ENCODE measurements at regions not wholly inside any gene's neighbourhood (a gene's known extent, or its start where the extent isn't known, plus 50 kb on each side); places are given as distances from the start of the nearest gene placed in this dataset.
"Not testable (repeated sequence)": the region's sequence is repeated elsewhere in the genome, so short reads cannot be mapped to it uniquely, and the experiment has no call there.

DNA sequence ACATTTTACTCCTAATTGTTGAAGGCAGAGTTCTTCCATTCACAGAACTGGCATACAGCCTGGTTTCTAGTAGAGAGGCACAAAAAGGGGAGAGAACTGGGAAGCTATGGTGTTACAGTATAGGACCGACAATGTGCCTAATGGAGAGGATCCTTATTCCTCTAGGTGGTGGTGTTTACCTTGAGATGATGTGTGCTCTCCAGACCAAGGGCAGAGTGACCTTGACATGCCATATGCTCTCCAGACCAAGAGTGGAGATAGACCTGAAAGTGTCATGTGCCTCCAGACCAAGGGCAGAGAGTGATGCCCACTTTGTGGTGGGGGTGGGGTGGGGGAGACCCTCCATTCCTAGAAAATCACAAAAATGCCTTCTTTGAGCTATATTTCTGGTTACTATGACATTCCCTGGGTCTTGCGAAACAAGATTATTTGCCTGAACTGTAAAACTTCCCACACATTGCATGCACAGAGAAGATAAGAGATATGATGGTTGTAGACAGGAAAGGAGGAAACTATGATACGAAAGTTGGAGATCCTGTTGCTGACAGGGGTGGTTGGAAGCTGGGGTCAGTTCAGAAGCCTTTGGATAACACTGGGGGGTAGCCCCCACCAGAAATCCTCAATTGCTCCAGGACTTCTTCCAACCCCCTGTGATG, 119.7 kb downstream of the TEX13C start:
- no peaks in the 10 kb centered on the region for H3K27me3 ChIP-seq
- H3K27ac ChIP-seq: no peak overlapping the region
- intact Hi-C loops (cut with DNase I): no loop called here
- no peaks in the 10 kb centered on the region for H3K4me1 ChIP-seq (ENCODE audit: insufficient read depth)
- H3K36me3 ChIP-seq: no peaks in the 10 kb centered on the region
- H3K4me3 ChIP-seq: no peak overlapping the region
- DNase-seq: no peak
- TF ChIP-seq EP300 (IDR thresholded peaks at IDR 0.05): no peak
- H3K9me3 ChIP-seq: no peaks in the 10 kb centered on the region
- WGBS, 3 donors: 68 to 74% (median 70%) methylated on average over 3 of the region's 3 CpGs

GRCh38 chrX:125444659-125445058, 125.0 kb downstream of the TEX13C start:
- intact Hi-C loops (cut with DNase I): no loop called here

GRCh38 chrX:125475482-125475881, 155.8 kb downstream of the TEX13C start:
- no peaks in the 10 kb centered on the region for H3K9me3 ChIP-seq
- H3K27me3 ChIP-seq: no peaks in the 10 kb centered on the region
- no peaks in the 10 kb centered on the region for H3K4me1 ChIP-seq (ENCODE audit: insufficient read depth)
- no peaks in the 10 kb centered on the region for H3K36me3 ChIP-seq
- TF ChIP-seq EP300 (IDR thresholded peaks at IDR 0.05) (no peak), CTCF (IDR thresholded peaks at IDR 0.05) (no peak), POLR2A (IDR thresholded peaks at IDR 0.05) (no peak)
- H3K4me3 ChIP-seq: no peak overlapping the region
- DNase-seq: no peak
- intact Hi-C loops (cut with DNase I): no loop called here
- H3K27ac ChIP-seq: no peak overlapping the region

More at GRCh38 chrX:125444659-125445058, 125.0 kb downstream of the TEX13C start:
- Histone ChIP-seq H3K27ac (no peak overlapping the region), H3K36me3 (no peaks in the 10 kb centered on the region), H3K4me1 (ENCODE audit: insufficient read depth) (no peaks in the 10 kb centered on the region), H3K27me3 (no peaks in the 10 kb centered on the region), H3K4me3 (no peak overlapping the region), H3K9me3 (no peaks in the 10 kb centered on the region)
- 62 to 92% (median 70%) methylated on average over 1 of the region's 1 CpG for WGBS, 3 donors
- TF ChIP-seq POLR2A (IDR thresholded peaks at IDR 0.05) (no peak), EP300 (IDR thresholded peaks at IDR 0.05) (no peak), CTCF (IDR thresholded peaks at IDR 0.05) (no peak)
- no peak for DNase-seq

DNA sequence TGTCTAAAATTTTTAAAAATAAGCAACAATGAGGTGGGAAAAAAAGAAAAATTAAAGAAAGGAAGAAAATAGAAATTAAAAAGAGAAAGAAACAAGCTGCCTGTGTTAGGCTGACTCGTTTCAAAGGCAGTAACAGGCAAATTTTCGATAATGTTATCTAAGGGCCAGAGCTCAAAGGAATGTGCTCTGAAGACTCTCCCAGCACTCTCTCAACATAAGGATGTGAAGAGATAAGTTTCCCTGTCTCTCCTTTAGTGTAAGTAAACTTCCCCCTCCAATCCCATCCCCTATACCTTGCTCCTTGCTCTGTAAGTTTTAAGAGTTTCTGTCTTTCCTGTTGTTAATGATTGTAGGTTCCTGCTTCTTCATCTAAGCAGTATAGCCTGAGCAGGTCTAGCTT, 172.8 kb downstream of the TEX13C start:
- no peaks in the 10 kb centered on the region for H3K27me3 ChIP-seq
- WGBS, 3 donors: 29 to 38% (median 32%) methylated on average over 2 of the region's 2 CpGs
- no peaks in the 10 kb centered on the region for H3K9me3 ChIP-seq
- TF ChIP-seq POLR2A (IDR thresholded peaks at IDR 0.05) (no peak), EP300 (IDR thresholded peaks at IDR 0.05) (no peak), CTCF (IDR thresholded peaks at IDR 0.05) (no peak)
- no peak for DNase-seq
- no peak overlapping the region for H3K4me3 ChIP-seq
- H3K4me1 ChIP-seq (ENCODE audit: insufficient read depth): no peaks in the 10 kb centered on the region
- intact Hi-C loops (cut with DNase I): no loop called here
- no peak overlapping the region for H3K27ac ChIP-seq
- H3K36me3 ChIP-seq: no peaks in the 10 kb centered on the region

GRCh38 chrX:125493004-125493403, 173.3 kb downstream of the TEX13C start:
- H3K27me3 ChIP-seq; H3K36me3 ChIP-seq; H3K4me3 ChIP-seq; DNase-seq; H3K27ac ChIP-seq; H3K9me3 ChIP-seq; H3K4me1 ChIP-seq (ENCODE audit: insufficient read depth); intact Hi-C loops (cut with DNase I): not testable (repeated sequence)
- WGBS, 3 donors: 28 to 36% (median 30%) methylated on average over 2 of the region's 2 CpGs

Measured in ovary (tissue), 7 donors.